CD4-positive, alpha-beta T cell treated with Interferon alpha-2 for 1 hour (primary cell): ENCODE measurements at regions not wholly inside any gene's neighbourhood (a gene's known extent, or its start where the extent isn't known, plus 50 kb on each side); places are given as distances from the start of the nearest gene placed in this dataset.
"Not testable (repeated sequence)": the region's sequence is repeated elsewhere in the genome, so short reads cannot be mapped to it uniquely, and the experiment has no call there.

Experiments
- DNase-seq, 2 donors: peaks; one replicate each; pipeline ENCODE4 v3.0.0-alpha.2; 2020 to 2022

- no peak for DNase-seq
Measured at GRCh38 chr13:80840316-80840976, 499.5 kb upstream of the SPRY2 start.

DNA sequence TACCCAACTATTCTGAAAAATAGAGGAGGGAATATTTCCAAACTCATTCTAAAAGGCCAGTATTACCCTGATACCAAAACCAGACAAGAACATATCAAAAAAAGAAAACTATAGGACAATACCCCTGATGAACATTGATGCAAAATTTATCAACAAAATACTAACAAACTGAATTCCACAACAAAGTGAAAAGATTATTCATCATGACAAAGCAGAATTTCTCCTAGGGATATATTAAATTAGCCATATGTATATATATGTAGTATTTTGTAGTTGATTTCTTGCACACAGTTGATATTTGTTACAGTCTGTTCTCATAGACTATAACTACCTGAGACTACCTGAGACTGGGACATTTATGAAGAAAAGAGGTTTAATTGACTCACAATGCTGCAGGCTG lies 495.0 kb upstream of the SPRY2 start:
- no peak for DNase-seq

DNA sequence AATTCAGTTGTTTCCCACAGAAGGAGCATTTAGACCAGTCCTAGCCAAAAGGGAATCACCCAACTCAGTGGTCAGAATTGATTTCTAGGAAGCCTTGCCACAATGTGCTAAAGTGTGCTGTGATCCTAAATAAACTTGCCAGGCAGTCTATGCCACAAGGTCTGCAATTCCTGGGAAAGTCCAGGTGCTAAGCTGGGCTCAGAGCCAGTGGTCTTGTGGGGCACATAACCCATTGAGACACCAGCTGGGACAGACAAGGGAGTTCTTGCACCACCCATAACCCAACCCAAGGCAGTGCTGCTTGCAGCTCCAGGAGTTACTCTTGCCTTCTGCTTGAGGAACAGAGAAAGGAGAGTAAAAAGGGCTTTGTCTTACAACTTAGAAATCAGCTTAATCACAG lies 489.5 kb upstream of the SPRY2 start:
- DNase-seq = no peak

DNA sequence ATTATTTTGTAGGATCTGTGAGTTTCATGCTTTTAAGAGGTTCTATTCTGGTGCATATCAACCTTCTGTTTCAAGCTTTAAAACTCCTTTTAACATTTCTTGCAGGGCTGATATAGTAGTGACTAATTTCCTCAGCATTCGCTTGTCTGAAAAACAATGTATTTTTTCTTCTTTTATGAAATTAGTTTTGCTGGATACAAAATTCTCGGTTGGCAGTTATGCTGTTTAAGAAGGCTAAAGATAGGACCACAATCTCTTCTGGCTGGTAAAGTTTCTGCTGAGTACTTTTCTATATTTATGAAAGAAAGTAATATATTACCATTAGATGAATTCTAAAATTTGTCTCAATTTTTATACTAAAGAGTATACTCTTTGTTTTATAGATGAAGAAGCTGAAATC lies 487.8 kb upstream of the SPRY2 start:
- no peak for DNase-seq

DNA sequence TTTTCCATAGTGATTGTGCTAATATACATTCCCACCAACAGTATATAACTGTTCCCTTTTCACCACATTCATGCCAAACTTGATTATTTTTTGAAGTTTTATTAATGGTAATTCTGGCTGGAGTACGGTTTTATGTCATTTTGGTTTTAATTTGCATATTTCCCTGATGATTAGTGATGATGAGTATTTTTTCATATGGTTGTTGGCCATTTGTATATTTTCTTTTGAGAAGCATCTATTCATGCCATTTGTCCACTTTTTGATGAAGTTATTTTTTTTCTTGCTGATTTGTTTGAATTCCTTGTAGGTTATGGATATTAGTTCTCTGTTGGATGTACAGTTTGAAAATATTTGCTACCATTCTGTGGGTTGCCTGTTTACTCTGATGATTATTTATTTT lies 484.4 kb upstream of the SPRY2 start:
- DNase-seq = no peak

DNA sequence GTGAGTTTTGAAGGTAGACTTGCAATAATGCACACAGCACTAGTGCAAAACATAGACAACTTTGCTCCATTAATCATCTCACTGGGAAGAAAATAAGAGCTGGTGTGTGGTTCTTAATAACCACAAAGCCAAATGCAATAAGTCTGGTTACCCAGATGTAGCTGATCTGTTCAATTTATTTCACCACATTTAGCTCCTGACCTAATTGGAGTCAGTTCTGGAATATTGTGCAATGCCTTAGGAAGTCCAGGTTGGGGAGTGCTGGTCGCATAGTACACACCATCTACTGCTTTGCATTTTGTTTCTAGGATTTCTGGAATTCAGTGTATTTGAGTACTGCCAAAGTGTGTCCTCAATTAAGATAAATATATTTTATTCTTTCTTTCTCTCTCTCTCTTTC lies 483.3 kb upstream of the SPRY2 start:
- no peak for DNase-seq

DNA sequence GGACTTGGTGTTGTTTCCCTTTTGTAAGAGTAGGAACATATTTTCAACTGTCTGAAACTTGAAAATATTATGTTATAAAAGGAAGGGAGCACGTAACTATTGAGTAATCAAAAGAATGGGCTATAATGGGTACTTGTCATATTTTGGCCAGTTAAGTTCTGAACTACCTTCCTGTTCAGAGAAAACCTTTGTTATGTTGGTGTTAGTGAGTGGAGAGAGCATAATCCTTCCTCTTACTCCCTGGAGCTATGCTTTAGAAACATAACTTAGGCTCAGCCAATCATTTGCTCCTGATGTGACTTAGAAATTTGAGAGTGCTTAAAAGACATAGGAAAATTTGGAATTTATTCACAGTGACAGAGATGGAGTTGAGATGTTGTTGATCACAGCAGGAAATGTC lies 482.5 kb upstream of the SPRY2 start:
- DNase-seq = no peak

- DNase-seq = no peak
Measured at GRCh38 chr13:80821466-80821865, 480.5 kb upstream of the SPRY2 start.

DNA sequence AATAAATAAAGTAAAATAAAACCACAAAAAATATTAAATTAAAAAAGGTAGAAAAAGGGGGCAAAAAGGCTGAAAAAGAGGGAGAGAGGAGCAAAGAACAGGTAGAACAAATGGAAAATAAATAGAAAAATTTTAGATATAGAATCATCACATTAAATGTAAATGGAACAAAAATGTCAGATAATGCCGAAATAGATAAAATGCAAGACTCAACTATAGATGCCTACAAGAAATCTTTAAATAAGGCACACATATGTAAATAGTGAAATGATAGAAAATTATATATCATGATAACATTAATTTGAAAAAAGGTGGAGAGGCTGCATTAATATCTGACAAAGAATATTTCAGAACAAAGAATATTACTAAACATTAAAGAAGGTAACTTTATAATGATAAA lies 477.1 kb upstream of the SPRY2 start:
- no peak for DNase-seq

DNA sequence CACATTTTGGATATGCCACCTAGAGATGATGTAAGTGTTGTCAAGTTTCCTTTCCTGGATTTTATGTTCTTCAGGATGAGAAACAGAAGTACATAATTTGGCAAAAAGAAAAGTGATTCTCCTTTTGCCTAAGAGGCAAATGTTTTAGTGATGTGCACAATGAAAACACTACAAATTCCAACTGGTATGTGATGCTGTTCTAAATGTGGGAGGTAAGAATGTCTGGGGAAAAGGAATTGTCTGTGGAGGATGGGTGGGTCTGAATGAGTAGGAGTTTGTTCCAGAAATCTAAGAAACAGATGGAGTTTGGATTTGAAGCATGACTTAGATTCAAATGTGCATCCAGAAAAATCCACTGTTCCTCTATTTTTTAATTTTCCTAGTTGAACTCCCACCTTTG lies 473.6 kb upstream of the SPRY2 start:
- DNase-seq = no peak

- not testable (repeated sequence) for DNase-seq
Measured at GRCh38 chr13:80810294-80810693, 469.4 kb upstream of the SPRY2 start.

- DNase-seq = no peak
Measured at GRCh38 chr13:80802946-80803345, 462.0 kb upstream of the SPRY2 start.

DNA sequence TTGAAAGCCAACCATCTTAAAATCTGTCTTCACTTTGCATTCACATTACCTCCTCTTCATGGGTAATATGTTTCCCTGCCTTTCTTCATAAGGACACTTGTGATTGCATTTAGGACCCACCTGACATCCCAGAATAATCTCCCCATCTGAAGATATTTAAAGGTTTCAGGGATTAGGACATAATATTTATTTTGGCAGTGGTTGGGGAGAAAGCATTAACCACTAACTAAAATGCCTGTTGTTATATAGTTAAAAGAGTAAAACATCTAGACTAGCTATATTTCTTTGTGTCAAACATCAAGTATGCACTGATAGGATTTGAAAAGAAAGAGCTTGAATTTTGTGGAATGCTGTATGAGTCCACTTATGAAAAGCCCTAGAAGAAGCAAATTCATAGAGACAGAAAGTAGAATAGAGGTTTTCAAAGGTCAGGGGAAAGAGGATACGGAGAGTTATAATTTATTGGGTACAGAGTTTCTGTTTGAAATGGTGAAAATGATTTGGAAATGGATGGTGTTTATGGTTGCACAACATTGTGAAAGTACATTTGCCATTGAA lies 457.7 kb upstream of the SPRY2 start:
- DNase-seq = no peak

DNA sequence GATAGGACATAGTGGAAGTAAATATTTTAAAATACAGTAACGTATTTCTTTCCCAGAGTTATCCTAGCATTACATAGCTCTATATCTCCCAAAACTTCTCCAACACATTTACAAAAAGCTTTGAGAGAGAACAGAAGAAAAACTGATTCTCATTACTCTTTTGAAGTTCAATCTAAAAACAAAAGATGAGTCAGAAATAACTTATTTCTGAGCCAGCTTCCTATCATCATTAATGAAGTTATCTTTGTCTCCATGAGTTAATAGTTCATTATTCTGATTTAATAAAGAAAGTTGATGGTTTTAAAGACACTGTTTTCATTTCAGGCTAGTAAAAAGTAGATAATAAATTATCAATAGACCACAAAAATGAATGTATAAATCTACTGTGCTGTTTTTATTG lies 446.7 kb upstream of the SPRY2 start:
- DNase-seq = no peak

- no peak for DNase-seq
Measured at GRCh38 chr13:80783926-80784565, 443.1 kb upstream of the SPRY2 start.

- DNase-seq = no peak
Measured at GRCh38 chr13:80782441-80782840, 441.5 kb upstream of the SPRY2 start.

DNA sequence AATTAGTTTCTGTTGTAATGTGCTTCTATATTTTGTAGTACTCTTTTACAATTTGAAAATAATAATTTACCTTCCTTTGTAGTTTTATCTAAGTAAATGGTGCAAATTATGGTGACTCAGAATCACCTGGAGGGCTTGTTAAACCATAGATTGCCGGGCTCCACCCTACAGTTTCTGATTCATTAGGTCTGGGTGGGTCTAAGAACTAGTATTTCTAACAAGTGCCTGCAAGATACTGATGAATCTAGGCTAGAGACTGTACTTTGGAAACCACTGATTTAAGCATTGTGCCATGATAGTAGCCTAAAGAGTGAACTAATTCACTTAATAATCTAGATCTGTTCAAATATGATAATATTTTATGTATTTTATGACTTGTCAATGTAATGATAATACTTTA lies 437.4 kb upstream of the SPRY2 start:
- no peak for DNase-seq

GRCh38 chr13:80757694-80758093 lies 416.8 kb upstream of the SPRY2 start:
- DNase-seq = no peak

DNA sequence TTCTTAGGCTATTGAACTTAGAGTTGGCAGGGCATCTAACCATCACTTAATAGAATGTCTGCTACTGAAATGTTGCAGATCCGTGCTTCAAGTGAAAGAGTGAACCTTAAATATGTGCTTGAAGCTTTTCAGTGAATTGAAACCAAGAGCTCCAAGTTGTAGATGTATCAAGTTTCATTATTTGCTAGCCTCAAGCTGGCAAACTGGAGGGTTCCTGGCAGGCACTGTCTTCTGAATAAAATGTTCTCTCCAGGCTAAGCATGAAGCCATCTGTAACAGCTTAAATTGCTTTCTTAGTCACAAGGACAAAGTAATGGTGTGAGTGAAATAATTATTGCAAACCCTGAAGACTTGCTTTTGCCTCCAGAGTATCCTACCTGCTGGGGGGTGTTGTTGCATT lies 415.0 kb upstream of the SPRY2 start:
- no peak for DNase-seq

DNA sequence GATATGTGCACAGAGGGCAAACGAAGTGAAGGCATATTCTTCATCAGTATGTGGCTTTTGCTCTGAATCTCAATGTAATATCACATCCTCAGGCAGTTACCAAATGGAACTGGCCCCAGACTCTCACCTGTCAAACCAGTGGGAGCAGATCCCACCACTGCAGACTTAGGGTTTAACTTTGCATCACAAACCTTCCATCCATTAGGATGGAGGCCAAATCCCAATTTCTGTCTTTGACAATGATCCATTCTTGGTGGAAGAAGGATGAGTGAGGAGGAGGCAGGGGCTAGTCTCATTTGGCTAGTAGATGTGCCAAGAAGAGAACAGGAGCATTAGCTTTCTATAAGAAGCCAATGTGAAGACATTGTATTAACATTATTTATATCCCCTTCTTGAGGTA lies 413.5 kb upstream of the SPRY2 start:
- no peak for DNase-seq

DNA sequence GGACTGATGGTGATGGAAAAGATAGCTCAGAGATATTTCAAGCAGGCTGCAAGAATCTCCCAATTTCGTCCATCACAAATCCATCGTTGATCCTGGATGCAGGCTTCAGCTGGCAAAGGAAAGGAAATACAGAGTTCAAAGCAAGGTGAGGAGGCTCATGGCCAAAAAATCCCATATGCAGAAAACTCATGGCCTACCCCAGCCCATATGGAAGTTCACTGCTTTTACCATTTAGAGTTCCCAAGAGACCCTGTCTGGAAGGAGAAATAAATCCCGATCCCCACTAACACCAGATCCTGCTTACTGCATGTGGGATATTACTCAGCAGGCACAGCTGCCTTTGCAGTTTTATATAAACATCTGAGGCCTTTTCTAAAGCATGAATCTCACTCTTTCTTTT lies 412.9 kb upstream of the SPRY2 start:
- DNase-seq = no peak

- no peak for DNase-seq
Measured at GRCh38 chr13:80751854-80752253, 410.9 kb upstream of the SPRY2 start.

DNA sequence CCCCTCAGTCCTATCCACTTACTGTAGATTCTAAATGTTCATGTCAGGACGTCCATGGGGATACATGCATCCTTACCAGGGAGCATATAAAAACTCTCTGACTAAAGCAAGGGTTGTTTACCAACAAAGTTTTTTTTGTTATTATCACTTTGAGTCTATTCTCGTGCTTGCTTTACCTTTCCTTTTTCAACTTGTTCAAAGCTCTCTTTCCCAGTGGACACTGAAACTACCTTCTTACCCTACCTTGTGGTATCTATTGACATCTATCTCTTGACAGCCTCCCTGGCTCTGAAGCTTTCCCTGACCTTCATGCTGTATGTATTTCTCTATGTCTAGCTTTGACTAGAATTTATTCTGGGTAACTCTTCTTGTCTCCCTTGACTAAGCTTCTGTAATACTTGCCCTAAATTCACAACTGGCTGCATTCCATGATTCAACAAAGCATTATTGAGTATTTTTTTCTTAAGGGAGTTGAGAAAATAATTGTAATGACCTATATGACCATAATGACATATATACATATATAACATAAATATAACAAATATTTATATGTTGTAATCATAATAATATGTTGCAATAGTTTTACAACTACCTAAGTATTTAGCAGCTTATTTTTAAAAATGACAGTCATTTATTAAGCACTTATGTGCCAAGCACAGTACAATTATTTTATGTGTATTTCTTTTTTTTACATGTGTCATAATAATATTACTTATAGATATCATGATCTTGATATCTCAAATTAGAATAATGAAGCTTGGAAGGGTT lies 403.4 kb upstream of the SPRY2 start:
- no peak for DNase-seq

- no peak for DNase-seq
Measured at GRCh38 chr13:80742033-80742432, 401.1 kb upstream of the SPRY2 start.
